ENCODE measurements at regions not wholly inside any gene's neighbourhood (a gene's known extent, or its start where the extent isn't known, plus 50 kb on each side); places are given as distances from the start of the nearest gene placed in this dataset.

GRCh38 chr11:123268156-123268555, 73.1 kb upstream of the CLMP start:
- TF ChIP-seq GATA2 (IDR thresholded peaks at IDR 0.05; ENCODE audit: low read depth, low read length) (no peak), GATA3 (IDR thresholded peaks at IDR 0.05; ENCODE audit: low read depth, low read length) (no peak)
